GM18502 (cell line): ENCODE measurements at regions not wholly inside any gene's neighbourhood (a gene's known extent, or its start where the extent isn't known, plus 50 kb on each side); places are given as distances from the start of the nearest gene placed in this dataset.
"Not testable (repeated sequence)": the region's sequence is repeated elsewhere in the genome, so short reads cannot be mapped to it uniquely, and the experiment has no call there.

Source experiments
- ATAC-seq: cut with Tn5 transposase; IDR thresholded peaks from one replicate; pipeline ENCODE4 v1.9.1; 2021; ENCODE audit warnings: mild to moderate bottlenecking; ENCODE audit not compliant: unreplicated experiment, poor library complexity

DNA sequence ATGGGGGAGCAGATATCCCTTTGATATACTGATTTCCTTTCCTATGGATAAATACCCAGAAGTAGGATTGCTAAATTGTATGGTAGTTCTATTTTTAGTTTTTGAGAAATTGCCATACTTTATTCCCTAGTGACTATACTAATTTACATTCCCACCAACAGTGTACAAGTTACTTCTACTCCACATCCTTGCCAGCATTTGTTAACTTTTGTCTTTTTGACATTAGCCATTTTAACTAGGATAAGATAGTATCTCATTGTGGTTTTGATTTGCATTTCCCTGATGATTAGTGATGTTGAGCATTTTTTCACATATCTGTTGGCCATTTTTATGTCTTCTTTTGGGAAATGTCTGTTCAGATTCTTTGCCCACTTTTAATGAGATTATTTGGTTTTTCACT lies 620.6 kb upstream of the CAMK1G start:
- ATAC-seq: no peak

DNA sequence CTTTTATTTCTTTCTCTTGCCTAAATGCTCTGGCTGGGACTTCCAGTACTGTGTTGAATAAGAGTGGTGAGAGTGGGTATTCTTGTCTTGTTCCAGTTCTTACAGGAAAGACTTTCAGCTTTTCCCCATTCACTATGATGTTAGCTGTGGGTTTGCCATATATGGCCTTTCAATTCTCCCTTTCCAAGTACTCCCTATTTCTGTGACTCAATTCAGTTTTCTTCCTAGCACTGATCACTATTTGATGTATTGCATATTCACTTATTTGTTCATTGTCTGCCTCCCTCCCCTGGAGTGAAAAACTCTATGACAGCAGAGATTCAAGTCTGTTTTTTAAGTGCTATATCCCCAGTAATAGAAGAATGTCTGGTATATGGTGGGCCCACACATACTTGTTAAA lies 618.2 kb upstream of the CAMK1G start:
- no peak for ATAC-seq

DNA sequence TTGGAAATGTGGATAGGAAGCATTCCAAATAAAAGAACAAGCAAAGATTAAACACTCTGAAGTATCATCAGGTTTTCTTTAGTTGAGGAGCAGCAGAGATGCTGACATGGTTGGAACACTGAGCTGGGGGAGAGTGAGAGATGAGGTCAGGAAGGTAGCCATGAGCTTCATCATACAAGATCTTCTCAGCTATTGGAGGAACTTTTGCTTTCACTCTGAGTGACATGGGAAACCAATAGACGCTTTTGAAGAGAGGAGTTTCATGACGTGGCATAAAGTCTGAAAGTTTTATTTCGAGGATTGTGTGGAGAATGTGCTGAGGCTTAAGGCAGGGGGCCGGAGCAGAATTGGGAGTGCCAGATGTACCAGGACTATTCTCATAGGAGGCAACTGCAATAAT lies 616.2 kb upstream of the CAMK1G start:
- ATAC-seq: no peak

DNA sequence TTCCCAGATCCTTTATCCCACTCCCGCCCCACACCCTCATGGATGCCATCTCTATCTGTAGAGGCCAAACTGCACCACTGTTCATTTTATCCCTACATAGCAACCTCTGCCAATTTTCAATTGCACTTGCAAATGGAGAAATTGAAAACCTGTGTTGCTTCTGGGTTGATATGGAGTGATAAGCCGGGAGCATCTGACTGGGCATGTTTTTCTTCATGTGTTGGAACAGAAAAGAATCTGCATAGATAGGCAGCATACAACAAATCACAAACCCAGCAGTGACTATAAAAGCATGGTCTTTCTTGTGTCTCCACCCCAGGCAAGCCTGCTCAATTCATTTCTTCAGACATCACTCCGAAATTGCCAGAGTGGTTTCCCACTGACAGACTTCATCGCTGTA lies 608.8 kb upstream of the CAMK1G start:
- ATAC-seq: no peak

DNA sequence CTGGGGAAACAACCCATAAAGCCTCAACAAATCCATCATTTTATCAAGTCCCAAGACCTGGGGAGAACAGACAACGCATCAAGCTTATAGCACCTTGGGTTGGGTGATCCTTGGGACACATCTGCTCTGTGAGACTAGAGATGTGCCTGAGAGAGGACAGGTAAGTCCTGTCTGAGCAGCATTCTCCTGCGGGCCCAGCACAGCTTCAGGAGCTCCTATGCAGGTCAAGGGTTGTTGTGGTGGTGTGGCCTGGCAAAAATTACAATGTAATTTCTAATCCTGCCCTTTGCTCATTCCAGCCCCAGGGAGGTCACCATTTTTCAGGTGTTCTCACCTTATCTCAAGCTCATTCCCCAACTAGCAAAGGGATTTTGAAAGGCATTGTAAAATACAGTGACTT lies 608.1 kb upstream of the CAMK1G start:
- no peak for ATAC-seq

DNA sequence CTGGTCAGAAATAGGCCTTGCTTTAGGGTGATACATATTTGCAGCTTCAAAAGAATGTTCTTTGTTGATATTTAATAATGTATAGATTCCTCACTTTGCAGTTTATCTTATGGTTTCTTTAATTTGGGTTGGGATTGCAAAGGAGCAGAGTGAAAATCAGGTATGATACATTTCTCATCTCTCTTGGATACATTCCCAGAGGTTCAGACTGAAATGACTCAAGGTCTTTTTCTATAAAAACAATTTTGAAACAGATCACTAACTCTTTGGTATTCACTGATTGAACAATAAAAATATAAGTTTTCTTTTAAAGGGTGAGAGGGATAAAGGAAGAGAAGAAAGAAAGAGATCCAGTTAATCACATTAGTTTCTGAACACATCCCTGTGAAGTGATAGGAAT lies 606.5 kb upstream of the CAMK1G start:
- ATAC-seq: no peak

DNA sequence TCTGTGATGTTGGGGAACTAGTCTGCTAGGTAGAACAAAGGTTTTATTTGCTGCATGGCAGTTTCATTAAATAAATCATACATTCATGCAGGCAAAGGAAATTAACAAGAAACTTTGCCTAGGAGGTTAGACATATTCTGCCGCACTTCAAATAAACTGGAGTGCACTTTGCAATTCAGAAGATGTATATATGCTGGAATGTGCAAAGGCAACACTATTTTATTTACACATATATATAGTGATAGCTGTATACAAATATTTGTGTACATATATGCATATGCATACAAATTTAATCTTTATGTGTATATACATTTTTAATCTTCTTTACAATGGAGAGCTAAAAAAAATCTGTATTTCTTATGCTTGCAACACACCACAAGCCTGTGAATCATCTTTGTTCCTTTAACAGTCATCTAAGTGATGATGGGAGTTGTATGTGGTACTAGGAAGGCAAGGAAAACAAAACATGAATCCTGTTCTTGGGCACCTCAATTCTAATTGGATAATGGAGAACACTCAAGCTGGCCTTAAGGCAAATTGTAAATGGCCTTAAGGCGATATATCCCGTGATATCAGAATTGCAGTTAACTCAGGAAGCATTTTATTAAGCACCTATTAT lies 605.8 kb upstream of the CAMK1G start:
- no peak for ATAC-seq

DNA sequence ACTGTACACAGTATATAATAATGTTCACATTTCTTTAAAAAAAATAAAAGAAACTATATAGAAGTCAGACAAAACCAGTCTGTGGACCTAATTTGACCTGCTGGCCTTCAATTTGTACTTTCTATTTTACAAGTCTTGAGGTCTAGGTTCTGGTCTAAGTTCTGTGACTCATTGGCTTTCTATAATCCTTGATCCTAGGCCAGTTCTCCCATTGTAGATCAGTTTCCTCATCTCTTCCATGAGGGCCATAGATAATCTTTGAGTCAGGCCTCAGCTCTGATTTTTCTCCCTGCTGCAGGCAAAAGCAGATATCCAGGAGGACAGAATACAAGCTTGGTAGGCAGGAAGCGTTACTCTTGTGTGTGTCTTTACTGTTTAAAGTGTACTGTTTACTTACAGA lies 603.7 kb upstream of the CAMK1G start:
- no peak for ATAC-seq

DNA sequence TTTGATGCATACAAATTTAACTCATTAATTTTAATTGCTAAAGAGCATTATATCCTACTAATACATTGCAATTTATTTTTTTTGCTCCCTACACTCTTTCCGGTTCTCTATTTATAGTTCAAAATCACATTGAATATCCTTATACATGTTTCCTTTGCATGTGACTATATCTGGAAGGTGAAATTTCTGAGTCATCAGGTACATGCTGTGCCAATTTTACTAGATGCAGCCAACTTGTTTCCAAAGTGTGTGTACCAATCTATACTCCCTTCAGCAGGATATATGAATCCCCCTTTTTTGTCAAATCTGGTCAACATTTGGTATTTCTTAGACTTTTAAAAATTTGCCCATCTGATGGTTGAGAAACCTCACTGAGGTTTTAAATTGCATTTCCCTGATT lies 602.9 kb upstream of the CAMK1G start:
- no peak for ATAC-seq

DNA sequence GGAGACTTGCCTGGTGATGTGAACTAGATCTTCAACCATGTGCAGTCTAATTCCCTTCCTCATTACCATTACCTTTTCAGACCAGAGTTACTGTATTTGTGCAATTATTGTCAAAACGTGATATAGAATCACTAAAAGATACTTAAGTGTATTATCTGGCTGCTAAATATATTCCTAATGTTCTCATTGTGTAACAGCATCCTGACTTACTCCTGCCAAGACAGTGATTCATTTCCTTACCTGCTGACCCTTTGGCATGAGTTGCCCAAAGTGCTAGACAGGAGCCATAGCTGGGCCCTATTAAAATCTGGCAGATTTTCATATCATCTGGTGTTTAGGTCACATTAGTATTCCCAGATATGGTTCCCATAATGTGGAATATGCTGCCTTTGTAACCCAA lies 598.3 kb upstream of the CAMK1G start:
- ATAC-seq: no peak

DNA sequence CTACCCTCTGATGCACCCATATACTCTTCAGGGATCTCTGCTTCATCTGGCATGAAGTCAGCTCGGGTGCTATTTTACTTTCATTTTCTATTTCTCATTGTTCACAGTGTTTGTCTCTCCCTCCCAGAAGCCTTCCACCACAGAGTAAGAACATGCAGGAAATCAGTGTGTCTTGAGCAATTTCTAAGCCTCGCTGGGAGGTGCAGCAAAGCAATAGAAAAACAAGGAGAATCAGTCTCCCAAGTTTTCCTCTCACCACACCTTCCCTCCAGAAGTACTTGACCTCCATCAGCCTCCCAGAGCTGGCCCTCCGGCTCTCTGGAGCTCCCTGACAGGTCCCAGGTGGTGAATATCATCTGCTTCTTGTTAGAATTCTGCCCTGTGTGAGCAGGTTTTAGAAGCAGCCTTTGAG lies 594.7 kb upstream of the CAMK1G start:
- peak; percentile 98 for ATAC-seq

DNA sequence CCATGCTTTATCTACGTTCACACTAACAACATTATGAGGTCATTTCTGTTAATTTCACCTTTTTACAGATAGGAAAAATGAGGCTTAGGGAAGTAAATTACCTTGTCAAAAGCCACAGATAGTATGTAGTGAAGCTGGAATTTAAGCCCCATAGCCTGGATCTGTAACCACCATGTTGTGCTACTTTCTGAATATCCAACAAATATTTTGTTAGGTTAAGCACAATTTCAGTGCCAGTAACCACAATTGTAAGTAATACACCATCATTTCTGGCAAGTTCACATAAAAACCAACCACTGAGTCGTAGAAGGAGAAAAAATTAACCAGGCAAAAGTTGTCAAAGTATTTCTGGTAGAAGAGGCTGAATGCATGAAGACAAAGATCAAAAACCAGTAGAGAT lies 593.1 kb upstream of the CAMK1G start:
- ATAC-seq: no peak

DNA sequence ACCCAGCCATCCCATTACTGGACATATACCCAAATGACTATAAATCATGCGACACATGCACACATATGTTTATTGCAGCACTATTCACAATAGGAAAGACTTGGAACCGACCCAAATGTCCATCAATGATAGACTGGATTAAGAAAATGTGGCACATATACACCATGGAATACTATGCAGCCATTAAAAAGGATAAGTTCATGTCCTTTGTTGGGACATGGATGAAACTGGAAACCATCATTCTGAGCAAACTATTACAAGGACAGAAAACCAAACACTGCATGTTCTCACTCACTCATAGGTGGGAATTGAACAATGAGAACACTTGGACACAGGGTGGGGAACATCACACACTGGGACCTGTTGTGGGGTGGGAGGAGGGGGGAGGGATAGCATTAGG lies 586.5 kb upstream of the CAMK1G start:
- not testable (repeated sequence) for ATAC-seq

DNA sequence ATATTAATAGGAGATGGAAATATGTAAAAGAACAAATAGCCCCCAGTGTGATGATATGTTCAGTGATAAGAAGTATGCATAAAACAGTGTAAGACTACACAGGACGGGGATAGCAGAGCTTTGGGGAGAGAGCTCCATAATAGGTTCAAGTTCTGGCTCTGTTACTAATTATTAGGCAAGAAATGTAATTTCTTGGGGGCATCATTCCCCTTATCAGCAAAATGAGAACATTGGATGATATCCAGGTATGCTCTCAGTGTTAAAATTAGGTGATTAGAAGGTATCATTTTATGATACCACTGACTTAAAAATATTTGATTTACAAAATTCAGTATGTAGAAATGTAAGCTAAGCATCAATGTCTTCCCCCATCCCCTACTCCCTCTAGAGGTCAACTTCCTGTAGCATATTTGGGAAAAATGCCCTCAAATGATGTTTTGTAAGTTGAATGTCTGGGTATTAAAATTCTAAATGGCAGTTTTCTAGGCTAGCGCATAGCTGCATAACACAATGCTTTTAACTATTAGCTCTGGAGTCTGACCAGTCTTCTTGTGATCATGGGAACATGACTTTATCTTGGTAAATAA lies 585.7 kb upstream of the CAMK1G start:
- ATAC-seq: no peak

DNA sequence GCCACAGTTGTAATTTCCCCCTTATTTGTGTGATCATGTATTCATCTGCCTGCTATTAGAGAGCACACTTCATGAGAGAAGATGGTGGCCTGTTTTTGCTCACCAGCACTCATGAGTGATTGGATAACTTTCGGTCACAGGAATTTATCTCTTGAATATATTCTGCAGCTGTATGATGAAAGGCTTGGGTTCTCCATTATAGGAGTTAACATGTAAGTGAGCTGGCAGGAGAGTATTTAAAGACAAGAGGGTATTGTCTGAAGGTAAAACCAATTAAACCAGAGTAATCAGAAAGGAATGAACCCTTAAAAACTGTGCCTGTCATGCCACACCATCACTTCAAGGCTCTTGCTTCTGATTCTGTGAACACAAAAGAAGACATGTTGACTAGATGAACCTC lies 574.9 kb upstream of the CAMK1G start:
- no peak for ATAC-seq

DNA sequence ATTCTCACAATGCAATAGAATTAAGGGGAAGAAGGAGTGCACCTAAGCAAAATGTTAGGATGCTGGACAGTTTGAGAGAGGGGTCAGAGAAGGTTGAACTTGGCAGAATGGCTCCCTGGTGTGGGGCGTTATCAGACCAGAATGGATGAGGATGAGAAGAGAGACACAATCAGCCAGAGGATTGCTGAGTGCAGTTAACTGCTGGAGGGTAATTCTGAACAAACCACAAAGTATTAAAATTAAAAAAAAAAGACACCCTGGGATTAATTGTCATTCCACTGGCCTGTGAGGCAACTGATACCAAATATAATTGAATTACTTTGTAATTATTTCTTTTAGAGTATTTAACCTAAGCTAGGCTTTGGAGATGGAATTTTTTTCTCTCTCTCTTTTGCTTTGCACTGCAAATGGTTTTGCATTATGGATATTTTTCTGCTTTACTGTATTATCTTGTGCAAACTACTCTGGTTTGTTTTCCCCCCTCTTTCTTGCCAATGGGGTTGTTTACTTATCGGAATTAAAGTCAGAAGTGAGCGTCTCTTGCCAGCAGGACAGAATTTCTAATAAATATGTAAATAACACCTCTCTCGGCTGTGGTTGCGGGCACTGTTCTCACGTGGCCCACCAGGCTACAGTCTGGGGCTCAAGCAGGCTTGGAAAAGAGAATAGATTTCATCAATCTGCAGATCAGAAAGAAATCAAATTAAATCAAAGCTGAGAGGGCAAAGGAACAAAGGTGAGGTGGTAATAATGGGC lies 572.9 kb upstream of the CAMK1G start:
- no peak for ATAC-seq

DNA sequence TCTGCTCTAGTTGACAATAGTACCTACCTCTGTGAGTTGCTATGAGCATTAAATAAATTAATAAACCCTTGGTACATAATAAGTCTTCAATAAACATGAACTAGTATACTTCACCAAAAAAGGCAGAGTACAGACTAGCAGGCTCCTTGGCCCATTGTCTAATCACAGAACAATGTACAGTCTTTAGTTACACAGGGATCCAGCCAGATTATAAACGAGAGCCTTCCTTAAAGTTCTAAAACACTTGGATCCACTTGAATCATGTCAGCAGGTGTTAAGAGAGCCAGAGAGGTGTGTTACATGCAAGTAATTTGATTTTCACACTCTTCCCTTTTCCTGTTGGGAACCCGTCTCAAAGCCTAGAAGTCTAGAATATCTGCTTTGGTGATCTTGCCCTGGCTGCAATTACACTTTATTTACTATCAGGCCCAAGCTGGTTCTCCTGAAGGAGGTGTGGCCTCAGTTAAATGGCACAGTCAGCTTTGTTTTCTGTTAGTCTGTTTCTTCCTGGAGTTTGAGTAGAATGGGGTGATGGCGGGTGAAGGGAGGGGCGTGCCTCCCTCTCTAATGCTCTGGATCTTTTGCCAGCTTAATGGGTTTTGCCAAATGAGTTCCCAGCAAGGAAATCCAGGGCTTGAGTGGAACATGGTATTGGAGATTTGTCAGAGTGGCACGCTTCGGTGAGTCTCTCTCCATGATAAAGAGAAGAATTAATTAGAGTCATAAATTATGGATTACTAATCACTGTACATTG lies 570.9 kb upstream of the CAMK1G start:
- no peak for ATAC-seq

DNA sequence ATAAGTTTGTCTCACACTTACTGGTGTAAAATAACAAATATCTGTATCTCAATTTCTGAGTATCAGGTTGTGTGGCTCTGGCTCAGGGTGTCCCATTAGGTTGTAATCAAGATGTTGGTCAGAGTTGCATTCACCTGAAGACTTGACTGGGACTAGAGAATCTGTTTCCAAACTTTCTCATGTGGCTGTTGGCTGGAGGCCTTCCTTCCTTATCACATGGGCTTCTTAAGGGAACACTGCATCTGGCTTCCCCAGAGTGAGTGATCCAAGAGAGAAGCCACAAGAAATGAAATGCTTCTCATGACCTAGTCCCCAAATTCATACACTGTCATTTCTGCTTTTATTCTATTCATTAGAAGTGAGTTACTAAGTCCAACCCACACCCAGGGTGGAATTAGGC lies 568.4 kb upstream of the CAMK1G start:
- ATAC-seq: no peak

DNA sequence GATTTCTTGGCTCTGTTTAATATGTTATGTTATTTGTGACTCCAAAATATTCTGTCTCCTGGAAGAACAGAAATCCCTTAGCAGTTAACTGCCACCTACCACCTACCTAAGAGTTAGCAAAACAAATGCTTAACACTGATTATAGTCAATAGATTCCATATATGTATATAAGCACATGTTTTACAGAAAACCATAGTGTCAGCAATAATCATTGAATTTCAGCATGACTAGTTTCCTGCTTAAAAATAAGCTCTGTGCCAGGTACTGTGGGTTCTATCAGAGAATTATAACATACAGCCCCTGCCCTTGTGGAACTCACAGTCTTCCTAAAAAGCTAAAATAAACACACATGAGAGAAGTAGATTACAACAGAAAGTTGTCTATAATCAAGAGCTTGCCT lies 561.9 kb upstream of the CAMK1G start:
- ATAC-seq: no peak

DNA sequence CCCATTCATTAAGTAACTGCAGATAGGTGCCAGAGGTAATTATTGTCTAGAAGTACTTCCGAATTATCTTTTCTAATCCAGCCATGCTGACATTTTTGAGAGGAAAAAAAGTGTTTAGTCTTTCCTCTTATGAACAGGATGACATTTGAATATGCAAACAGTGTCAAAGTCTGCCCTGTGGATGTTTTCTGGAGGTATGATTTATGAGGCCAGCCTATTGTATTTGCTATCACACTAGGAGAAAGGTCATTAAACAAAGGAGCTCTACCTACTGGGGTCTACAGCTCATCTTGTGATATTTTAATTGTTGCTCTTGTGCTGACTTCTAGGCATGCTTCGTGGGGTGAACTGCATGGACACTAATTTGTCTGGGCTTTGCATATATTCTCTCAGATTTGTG lies 559.7 kb upstream of the CAMK1G start:
- ATAC-seq: no peak

DNA sequence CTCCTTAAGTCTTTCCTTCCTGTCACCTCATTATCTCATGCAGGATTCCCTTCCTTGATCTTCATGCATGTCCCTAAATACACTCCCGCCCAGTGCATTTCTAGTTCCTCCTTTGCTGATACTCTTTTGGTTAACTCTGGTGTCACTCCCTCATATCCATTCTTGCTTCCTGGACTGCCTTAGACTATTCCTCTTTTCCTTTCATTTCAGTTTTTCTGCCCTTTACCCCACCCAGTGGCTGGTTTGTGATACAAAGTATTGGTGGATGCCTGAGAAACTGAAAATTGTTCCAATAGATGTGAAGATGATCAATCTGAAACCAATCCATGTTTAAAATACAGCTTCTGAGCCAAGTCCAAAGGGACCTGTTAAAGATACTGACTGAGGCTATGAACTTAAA lies 553.8 kb upstream of the CAMK1G start:
- ATAC-seq: no peak
